Thymus (tissue), 11 donors: ENCODE measurements at regions not wholly inside any gene's neighbourhood (a gene's known extent, or its start where the extent isn't known, plus 50 kb on each side); places are given as distances from the start of the nearest gene placed in this dataset.

Experiments
- DNase-seq, 9 donors: peaks; one replicate each; pipeline ENCODE4 v3.0.0-alpha.2; 2013; ENCODE audit warnings: low spot score in 9 of 9, low read depth in 6 of 9, missing footprints in 1 of 9
- H3K27ac ChIP-seq, 2 donors: one replicate each; pipeline ENCODE4 v1.5.1; 2013; ENCODE audit warnings: control low read depth in 1 of 2, low read depth in 1 of 2, low read length in 1 of 2, mild to moderate bottlenecking in 1 of 2, moderate library complexity in 1 of 2
- H3K27me3 ChIP-seq, 2 donors: one replicate each; pipeline ENCODE4 v1.5.1; 2013; ENCODE audit warnings: low read length in 1 of 2; ENCODE audit not compliant: control insufficient read depth in 2 of 2, insufficient read depth in 1 of 2
- H3K36me3 ChIP-seq, 2 donors: one replicate each; pipeline ENCODE4 v1.5.1; 2013; ENCODE audit warnings: low read length in 1 of 2, mild to moderate bottlenecking in 1 of 2, moderate library complexity in 1 of 2; ENCODE audit not compliant: control insufficient read depth in 2 of 2, insufficient read depth in 2 of 2
- H3K4me1 ChIP-seq, 2 donors: one replicate each; pipeline ENCODE4 v1.5.1; 2013; ENCODE audit warnings: low read length in 2 of 2; ENCODE audit not compliant: control insufficient read depth in 2 of 2, insufficient read depth in 2 of 2
- H3K4me3 ChIP-seq, 2 donors: one replicate each; pipeline ENCODE4 v1.5.1; 2013; ENCODE audit warnings: low read length in 2 of 2, control low read depth in 1 of 2, mild to moderate bottlenecking in 1 of 2
- H3K9me3 ChIP-seq, 2 donors: one replicate each; pipeline ENCODE4 v1.5.1; 2013; ENCODE audit warnings: low read length in 1 of 2, mild to moderate bottlenecking in 1 of 2; ENCODE audit not compliant: control insufficient read depth in 2 of 2, insufficient read depth in 1 of 2
- WGBS: extraction: QIAGEN DNeasy Blood & Tissue Kit; methylation state at CpG from one replicate; pipeline ENCODE4 v1.1.7; 2013; 5-methylcytosine and 5-hydroxymethylcytosine counted together
- donor health status: healthy.

DNA sequence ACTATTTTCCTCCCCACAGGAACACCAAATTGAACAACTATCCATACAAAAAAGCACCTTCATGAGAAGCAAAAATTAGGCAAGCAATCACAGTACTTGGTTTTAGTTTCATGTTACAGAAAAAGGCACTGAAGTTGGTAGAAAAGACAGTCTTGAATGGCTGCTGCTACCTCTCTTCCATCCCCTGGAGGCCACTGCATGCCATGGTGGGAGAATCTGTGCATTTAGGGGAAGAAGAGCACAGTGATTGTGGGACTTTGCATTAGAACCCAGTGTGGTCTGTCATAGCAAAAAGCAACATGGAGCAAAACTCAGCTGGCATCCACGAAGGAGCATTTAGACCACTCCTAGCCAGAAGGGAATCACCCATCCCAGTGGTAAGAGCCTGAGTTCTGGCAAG is 941.9 kb downstream of the PCDH18 start:
- WGBS, result 91% methylated on average over 1 of the region's 1 CpG

DNA sequence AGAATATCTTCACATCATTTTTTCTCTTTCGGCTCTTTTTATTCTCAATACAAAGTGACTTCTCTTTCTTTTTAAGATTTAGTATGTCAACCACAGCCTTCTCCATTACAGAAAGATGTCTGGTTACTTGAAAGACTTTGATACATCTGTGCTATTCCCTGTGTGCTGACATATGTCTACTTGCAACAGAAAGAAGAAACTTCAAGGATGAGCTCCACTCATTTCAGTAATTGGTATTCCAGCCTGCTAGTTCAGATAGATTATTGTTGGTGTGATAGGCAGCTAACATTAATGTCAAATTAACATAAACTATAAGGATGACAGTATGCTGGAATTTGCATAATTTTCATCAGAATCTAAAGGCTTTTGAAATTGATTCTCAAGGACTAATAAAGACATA is 948.7 kb downstream of the PCDH18 start:
- no peak for DNase-seq
- H3K4me3 ChIP-seq, result no peak overlapping the region
- no peaks in the 10 kb centered on the region for H3K27me3 ChIP-seq
- H3K36me3 ChIP-seq, result no peaks in the 10 kb centered on the region
- no peaks in the 10 kb centered on the region for H3K4me1 ChIP-seq
- H3K27ac ChIP-seq, result no peak overlapping the region
- H3K9me3 ChIP-seq, result no peaks in the 10 kb centered on the region
- 97% methylated on average over 1 of the region's 1 CpG for WGBS

More for the DNA sequence above, 941.9 kb downstream of the PCDH18 start:
- Histone ChIP-seq H3K9me3 (peaks cover 0 to 7% of the 10 kb centered on the region in 2 donors), H3K36me3 (no peaks in the 10 kb centered on the region), H3K4me1 (no peaks in the 10 kb centered on the region), H3K27me3 (no peaks in the 10 kb centered on the region), H3K27ac (no peak overlapping the region), H3K4me3 (no peak overlapping the region)
- DNase-seq, result no peak

- Histone ChIP-seq H3K27me3 (no peaks in the 10 kb centered on the region), H3K9me3 (no peaks in the 10 kb centered on the region), H3K4me1 (no peaks in the 10 kb centered on the region), H3K27ac (no peak overlapping the region), H3K4me3 (no peak overlapping the region), H3K36me3 (no peaks in the 10 kb centered on the region)
- no peak for DNase-seq
These were observed 951.2 kb downstream of the PCDH18 start for GRCh38 chr4:136581119-136581518.

- Histone ChIP-seq H3K4me1 (no peaks in the 10 kb centered on the region), H3K9me3 (no peaks in the 10 kb centered on the region)
- no peak for DNase-seq
These were observed 957.1 kb downstream of the PCDH18 start for GRCh38 chr4:136575146-136575545.

GRCh38 chr4:136573460-136573859 is 958.8 kb downstream of the PCDH18 start:
- no peak overlapping the region for H3K27ac ChIP-seq
- WGBS, result 78% methylated on average over 4 of the region's 4 CpGs
- no peaks in the 10 kb centered on the region for H3K27me3 ChIP-seq
- DNase-seq, result no peak
- H3K4me3 ChIP-seq, result no peak overlapping the region
- no peaks in the 10 kb centered on the region for H3K4me1 ChIP-seq
- H3K9me3 ChIP-seq, result no peaks in the 10 kb centered on the region
- H3K36me3 ChIP-seq, result no peaks in the 10 kb centered on the region

More at GRCh38 chr4:136575146-136575545, 957.1 kb downstream of the PCDH18 start:
- no peak overlapping the region for H3K27ac ChIP-seq
- no peak overlapping the region for H3K4me3 ChIP-seq
- no peaks in the 10 kb centered on the region for H3K36me3 ChIP-seq
- H3K27me3 ChIP-seq, result no peaks in the 10 kb centered on the region

- no peaks in the 10 kb centered on the region for H3K9me3 ChIP-seq
- H3K27ac ChIP-seq, result no peak overlapping the region
- WGBS, result 76% methylated on average over 3 of the region's 3 CpGs
- no peak for DNase-seq
- H3K4me3 ChIP-seq, result no peak overlapping the region
- H3K36me3 ChIP-seq, result no peaks in the 10 kb centered on the region
- H3K27me3 ChIP-seq, result no peaks in the 10 kb centered on the region
- no peaks in the 10 kb centered on the region for H3K4me1 ChIP-seq
These were observed 961.0 kb downstream of the PCDH18 start for GRCh38 chr4:136571315-136571714.

DNA sequence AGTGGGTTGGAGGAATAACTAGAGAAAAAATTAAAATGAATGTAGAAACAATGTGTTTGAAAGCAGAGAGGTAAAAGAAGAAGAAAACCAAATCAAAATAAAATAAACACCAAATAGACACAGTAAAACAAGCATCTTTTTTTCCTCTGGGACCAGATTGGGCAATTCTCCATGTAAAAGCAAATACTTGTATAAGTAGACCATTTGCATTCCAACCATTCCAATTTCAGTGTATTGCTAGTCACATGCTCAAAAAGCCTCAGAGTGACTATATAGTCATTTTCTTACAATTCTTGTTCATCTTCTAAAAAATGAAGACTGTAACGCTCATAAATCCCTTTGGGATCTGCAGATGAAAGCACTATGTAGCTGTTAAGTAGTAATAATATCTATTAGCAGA is 969.5 kb downstream of the PCDH18 start:
- peaks cover 0 to 2% of the 10 kb centered on the region in 2 donors for H3K9me3 ChIP-seq
- no peak overlapping the region for H3K4me3 ChIP-seq
- no peaks in the 10 kb centered on the region for H3K27me3 ChIP-seq
- H3K36me3 ChIP-seq, result no peaks in the 10 kb centered on the region
- DNase-seq, result no peak
- H3K4me1 ChIP-seq, result no peaks in the 10 kb centered on the region
- H3K27ac ChIP-seq, result no peak overlapping the region
- 92% methylated on average over 1 of the region's 1 CpG for WGBS

GRCh38 chr4:136558940-136559494 is 973.3 kb downstream of the PCDH18 start:
- DNase-seq, result no peak
- H3K36me3 ChIP-seq, result no peaks in the 10 kb centered on the region
- WGBS, result 95% methylated on average over 4 of the region's 4 CpGs

DNA sequence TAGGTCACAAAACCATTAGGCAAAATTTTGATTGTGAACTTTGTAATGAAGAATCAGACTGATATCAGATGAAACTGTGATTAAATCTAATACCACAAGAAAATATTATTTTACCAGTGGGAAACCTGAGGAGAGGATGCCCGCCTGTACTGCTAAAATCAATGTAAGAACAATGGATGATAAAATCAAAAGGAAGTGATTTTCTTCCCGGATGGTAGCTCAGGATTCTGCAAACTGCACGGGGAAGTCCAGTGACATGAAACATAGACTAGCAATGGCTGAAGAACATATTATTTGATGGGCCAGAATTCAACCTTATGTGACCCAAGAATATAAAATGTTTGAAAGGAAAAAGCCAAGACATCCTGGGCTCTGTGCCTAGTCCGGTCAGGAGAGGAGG is 974.9 kb downstream of the PCDH18 start:
- no peak overlapping the region for H3K27ac ChIP-seq
- H3K4me3 ChIP-seq, result no peak overlapping the region
- H3K36me3 ChIP-seq, result no peaks in the 10 kb centered on the region
- no peak for DNase-seq
- H3K9me3 ChIP-seq, result peaks cover 0 to 2% of the 10 kb centered on the region in 2 donors
- no peaks in the 10 kb centered on the region for H3K27me3 ChIP-seq
- H3K4me1 ChIP-seq, result no peaks in the 10 kb centered on the region
- 69% methylated on average over 4 of the region's 4 CpGs for WGBS

More at GRCh38 chr4:136558940-136559494, 973.3 kb downstream of the PCDH18 start:
- Histone ChIP-seq H3K4me3 (no peak overlapping the region), H3K27ac (no peak overlapping the region), H3K9me3 (peaks cover 0 to 2% of the 10 kb centered on the region in 2 donors), H3K4me1 (no peaks in the 10 kb centered on the region), H3K27me3 (no peaks in the 10 kb centered on the region)

GRCh38 chr4:136554033-136554432 is 978.3 kb downstream of the PCDH18 start:
- Histone ChIP-seq H3K36me3 (no peaks in the 10 kb centered on the region), H3K4me3 (no peak overlapping the region), H3K27ac (no peak overlapping the region), H3K9me3 (no peaks in the 10 kb centered on the region), H3K4me1 (no peaks in the 10 kb centered on the region), H3K27me3 (no peaks in the 10 kb centered on the region)
- DNase-seq, result no peak
